ENCODE measurements at regions not wholly inside any gene's neighbourhood (a gene's known extent, or its start where the extent isn't known, plus 50 kb on each side); places are given as distances from the start of the nearest gene placed in this dataset.
A peak's percentile ranks its signal among the peaks of the same experiment; 100 is the strongest.
"Not testable (repeated sequence)": the region's sequence is repeated elsewhere in the genome, so short reads cannot be mapped to it uniquely, and the experiment has no call there.

DNA sequence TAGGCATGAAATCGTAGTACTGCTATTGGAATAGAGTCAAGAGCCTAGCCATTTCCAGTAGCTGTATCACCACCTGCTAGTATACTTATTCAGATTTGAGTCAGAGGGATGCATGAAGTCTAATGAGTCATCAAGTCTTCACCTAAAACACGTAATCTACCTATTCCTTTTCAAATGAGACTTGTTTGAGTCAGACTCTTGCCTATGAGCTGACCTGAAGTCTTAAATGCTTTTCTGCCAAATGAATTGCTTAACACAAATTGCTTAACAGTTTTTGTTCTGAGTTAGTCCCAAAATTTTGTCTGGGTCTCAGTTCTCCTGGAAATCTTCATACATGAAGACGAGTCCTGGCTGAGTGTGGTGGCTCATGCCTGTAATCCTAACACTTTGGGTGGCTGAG, 165.2 kb downstream of the GNAT3 start:
- DNase-seq, result no peak

DNA sequence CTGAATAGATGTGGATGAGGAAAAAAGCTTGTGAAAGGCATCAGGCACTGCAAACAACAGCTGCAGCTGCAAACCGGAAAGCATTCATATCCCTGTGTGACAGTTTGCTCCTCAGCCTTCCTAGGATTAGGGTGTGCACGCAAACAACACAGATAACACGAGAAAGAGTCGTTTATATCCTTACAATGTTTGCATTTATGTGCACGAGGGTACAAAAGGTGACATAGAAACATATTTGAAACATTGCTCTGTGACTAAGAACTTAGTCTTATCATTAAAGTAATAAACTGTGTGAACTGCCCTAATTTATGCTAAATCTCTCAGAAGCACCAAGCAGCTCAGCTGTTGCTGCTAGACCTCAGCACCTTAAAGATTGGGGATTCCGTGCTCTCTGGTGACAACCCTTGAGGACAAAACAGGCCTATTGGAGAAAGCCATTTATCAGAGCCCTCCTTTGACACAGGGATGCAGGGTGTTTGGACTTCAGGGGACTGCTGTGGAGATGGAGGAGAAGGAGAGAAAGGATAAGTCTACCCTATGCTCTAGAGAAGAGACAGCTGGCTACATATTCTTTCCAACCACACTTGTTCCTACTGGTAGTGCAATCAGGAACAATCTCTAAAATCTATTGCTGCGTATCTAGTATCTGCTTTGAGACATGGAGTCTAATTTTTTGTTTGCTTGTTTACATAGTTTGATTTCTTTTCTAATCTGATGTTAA, 176.2 kb downstream of the GNAT3 start:
- DNase-seq, result no peak

DNA sequence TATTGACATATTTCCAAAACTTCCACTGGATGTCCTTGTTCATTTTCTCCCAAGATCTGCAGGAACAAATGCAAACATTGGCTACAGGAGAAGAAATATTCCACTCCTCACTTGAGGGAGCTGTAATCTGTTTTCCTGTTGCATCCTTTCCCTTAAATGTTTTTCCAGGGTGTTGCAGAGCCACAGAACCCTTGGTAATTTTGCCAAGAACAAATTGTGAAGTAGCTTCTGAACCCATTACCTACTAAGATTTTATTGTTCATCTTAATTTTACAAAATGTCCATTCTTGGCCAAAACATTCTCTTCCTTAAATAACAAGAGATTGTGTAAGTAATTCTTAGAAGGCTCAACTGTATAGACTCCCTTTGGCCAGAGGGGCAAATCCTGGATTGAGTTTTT, 177.0 kb downstream of the GNAT3 start:
- DNase-seq, result no peak

DNA sequence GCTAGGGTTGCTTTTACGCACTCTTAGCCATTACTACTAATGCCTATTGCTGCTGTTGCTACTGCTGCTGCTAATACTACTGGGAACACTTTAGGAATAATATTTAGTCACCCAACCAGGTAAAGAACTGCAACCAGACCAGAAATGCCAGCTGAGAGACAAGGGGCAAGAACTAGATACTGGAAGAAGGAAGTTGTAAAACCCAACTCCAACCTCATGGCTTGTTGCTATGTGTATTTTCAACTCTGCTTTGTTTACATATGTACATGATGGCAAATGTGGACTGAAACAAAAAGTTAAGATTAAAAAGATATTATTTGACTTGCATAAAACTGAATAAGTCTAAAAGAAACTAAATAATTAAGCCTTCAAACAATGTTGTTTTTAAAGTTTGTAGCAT, 177.7 kb downstream of the GNAT3 start:
- DNase-seq, result no peak

DNA sequence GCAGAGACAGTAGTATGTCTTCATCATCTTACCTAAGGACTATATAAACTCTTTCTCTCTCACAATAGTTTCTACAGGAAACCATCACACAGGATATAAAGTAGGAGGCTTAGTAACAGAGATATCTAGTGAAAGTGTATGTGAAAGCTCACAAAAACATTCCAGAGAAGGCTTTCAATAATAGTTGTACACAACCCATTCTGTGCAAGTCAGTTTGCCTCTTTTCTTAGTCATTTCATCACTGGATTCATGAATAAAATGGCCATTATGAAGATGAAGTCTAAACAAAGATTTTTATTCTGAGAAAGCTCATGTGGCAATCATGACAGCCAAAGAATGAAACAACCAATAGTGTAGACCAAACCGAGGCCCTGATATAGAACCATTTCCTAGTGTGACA, 178.8 kb downstream of the GNAT3 start:
- no peak for DNase-seq

DNA sequence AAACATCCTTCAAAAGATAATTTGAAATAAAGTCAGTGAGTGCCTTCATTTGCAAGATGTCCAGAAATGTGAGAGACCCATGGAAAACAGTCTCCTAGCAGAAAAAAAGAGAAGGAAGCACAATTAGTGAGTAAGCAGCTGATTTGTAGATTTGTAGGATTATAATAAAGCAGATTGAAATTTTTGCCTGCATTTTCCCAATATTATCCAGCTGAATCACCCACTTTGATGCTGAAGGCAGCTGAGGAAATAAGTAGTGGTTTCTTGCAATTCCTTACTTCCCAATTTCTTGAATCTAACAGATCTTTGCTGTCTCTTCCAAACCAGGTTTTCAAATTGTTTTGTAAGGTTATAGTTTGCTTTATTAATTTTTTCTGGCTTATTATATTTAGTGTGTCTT, 181.4 kb downstream of the GNAT3 start:
- no peak for DNase-seq

DNA sequence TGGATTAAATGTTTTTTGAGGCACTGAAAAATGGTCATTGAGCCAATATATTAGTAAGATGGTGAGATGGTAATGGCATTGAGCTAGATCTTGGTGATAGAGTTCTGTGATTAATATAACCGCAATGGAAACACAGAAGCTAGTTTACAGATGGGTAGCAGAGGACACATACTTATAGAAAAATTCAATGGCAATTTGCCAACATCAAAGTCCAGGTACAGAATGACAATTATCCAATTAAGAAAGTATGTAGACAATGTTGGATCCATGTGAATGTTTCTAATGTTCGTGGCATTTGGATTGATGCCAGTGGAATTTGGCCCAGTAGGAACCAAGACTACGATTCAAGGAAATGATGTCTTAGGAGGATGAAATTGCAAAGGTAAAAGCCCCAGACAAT, 187.8 kb downstream of the GNAT3 start:
- DNase-seq, result no peak

DNA sequence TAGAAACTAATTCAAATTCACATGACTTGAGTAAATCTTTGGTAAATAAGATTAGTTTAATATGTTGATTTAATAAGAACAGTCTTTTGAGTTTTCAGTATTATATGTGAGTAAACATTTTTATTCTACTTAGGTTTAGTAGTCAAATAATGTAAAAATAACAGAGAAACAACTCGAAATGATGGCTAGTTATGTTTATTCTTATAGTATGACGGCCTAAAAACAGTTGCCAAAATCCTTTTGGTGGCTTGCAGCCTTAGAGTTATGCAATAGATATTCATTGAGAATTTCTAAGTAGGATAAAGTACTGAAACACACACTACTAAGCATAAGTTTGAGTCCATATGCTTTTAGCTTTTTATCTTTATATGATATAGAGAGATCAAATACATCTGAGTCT, 184.8 kb downstream of the GNAI1 start:
- no peak for DNase-seq

DNA sequence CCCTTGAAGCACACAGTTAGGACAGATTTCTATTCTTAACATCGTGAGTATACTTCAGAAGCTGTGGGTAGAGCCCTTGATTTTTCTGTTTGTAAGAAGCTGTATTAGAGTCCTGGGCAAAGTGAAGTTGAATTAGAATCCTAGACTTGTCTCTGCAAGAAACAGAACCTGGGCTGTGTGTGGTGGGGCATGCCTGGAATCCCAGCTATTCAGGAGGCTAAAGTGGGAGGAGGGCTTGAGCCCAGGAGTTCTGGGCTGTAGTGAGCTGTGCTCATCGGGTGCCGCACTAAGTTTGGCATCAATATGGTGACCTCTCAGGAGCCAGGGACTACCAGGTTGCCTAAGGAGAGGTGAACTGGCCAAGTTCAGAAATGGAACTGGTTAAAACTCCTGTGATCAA, 183.4 kb downstream of the GNAI1 start:
- no peak for DNase-seq

DNA sequence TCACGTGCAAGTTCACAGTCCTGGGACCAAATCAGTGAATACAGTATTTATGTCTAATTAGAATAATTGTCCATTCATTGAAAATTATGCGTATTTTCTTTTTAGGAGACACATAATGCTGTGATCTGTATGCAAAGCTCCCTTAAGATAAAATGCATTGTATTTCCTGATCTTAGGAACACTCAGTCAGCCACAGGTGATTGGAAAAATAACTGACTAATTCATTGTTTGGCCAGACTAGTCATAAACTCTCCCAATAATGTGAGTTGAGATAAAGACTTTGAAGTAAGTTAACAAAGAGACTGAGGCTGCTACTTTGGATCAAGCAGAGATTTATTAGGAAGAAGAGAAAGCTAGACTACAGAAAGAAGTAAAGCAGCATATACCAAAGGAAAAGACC, 182.2 kb downstream of the GNAI1 start:
- no peak for DNase-seq

DNA sequence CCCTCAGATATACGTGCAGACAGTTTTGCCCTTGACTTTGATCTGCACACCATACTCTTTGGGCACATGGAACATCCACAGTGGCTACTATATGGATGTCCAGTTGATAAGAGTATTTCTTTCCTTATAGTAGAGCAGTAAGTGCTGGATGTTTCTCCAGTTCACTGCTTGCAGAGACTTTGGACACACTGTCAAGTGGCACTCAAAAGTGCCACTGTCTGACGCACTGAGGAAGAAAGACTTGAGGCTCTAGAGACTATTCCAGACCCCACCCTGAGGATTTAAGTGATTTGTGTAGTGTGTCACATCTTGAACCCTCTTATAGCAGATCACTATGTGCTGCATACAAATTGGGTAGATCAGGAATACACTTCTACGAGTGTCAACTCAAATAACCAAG, 179.1 kb downstream of the GNAI1 start:
- DNase-seq, result no peak

DNA sequence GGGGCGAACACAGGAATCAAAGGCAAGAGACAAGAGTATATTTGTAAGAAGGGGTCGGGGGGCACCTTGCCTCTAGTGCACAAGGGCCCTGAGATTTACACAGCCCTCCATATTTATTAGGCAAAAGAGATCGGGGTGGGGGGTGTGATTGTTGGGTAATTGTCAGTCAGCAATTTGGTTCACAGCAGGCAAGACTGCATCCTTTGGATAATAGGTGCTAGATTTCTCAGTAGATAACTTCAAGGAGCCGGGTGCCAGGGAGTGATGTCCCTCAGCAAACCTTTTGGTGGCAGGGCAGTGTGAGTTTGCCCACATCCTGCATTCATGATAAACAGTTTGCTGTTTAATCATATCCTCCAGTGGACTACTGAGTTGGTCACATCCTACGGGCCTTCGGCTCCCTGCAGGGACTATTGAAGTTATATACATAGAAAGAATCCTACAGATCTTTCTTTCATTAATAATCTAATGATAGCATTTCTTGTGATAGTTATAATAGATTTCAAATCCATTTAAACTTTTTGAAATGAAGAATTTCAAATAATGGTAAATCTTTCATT, 178.5 kb downstream of the GNAI1 start:
- DNase-seq, result no peak

DNA sequence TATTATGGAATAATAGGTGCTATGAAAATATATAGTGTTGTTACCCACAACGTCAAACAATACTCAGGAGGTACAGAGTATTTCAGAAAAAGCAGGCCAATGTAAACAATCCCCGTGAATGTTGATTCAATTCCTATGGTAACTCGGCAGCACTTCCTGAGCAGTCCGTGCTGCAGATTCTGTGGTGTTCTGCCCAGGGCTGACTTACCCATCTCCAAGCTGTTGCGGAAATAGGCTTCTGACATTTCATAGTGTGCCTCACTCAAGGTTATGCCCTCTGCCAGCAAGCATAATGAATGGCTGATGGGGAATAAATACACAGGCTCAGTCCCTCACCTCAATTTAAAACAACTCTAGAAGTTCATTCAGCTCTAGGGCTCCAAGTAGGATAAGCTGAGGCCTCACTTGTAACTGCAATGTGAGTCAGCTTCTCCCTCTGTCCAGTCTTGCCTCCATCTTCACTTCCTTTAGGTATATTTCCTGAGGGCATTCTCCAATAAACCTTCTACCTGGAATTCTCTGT, 177.6 kb downstream of the GNAI1 start:
- DNase-seq, result no peak

DNA sequence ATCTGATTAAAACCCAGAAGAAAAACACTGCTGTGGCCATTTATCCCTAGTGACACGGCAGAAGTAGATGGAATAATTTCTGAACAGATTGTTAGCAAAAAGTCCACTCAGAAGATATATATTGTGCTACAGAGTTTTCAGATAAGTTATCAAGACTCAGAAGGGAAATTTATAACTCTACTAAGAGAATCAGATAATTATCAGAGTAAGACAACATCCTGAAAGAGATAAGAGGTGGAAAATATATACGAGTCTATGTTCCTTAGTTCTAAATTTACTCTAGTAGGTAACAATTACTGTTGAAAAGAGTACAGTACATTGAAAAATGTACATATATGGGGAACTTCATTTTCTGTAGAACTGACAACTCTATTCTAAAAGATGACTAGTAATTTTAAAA, 176.7 kb downstream of the GNAI1 start:
- DNase-seq, result no peak

DNA sequence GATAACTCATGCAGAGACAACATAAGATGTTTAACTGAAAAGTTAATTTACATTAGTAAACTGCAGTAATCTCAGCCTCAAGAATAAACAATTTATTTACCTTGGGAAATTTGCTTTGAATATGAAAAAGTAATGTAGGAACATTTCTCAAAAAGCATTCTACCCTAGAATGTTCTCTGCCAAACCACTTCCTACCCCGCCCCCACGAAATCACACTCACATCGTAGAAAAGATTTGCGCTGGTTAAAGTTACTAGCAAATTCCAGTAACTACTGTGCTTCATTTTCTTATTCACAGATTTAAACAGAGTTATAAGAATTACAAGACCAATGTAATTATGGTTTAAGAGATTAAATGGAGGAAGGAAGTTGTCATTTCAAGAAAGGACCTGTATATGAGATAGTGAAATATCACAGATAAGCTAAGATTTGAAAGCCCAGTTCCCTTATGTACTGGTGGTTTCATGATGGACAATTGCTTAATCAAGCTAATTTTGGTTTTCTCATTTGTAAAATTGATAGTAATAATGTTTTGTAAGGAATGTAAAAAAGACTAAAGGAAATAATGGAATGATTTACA, 175.4 kb downstream of the GNAI1 start:
- peak; percentile 33 for DNase-seq

DNA sequence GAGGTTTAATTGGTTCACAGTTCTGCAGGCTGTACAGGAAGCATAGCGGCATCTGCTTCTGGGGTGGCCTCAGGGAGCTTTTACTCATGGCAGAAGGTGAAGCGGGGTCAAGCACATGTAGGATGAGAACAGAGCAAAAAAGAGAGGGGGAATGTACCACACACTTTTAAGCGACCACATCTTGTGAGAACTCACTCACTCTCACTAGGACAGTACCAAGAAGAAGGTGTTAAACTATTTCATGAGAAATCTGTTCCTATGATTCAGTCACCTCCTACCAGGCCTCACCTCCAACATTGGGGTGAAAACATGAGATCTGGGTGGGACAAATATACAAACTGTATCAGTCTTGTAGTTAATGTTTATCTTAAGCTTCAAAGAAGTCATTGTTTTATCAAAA, 174.7 kb downstream of the GNAI1 start:
- DNase-seq, result no peak

DNA sequence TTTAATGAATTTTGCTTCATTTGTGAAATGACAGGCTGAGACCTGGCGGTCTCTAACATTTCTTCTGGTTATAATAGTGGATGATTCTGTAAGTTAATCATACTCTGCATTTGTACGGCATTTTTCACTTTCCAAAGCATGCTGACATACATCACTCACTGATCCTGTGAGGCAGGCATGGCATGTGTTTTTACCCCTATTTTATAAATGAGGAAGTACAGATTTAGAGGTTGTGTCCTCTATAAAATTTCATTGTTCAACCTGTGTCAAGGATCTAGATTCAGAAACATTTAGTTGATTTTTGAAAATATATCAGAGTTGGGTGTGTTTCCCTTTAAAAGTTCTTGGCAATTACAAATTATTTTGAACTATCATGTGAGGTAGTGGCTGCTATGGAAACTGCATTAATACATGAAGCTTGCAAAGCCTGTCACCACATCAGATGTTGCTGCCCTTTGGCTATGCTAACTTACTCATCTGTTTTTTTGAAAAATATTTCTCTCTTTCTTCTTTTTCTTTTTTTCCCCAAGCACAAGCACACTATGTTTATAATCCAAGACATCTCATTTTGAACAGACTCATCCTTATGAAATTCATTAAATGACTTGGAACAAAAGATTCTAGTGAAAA, 172.7 kb downstream of the GNAI1 start:
- no peak for DNase-seq

DNA sequence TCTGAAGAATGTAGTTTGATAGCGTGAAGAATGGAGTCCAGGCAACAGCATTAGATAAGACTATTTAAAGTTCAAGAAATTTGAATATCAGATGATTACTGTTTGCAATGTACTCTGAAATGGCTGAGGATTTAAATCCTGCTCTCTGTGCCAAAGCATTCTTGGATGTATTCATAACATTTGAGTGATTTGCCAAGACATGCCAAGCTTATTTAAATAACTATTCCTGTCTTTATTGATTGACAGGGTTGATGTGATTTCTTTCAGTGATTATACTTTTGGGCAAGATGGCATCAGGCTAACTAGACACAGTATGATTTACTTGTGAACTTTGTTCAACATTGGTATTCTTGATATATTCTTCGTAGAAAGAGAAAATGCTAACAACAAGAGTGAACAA, 168.7 kb downstream of the GNAI1 start:
- DNase-seq, result no peak

DNA sequence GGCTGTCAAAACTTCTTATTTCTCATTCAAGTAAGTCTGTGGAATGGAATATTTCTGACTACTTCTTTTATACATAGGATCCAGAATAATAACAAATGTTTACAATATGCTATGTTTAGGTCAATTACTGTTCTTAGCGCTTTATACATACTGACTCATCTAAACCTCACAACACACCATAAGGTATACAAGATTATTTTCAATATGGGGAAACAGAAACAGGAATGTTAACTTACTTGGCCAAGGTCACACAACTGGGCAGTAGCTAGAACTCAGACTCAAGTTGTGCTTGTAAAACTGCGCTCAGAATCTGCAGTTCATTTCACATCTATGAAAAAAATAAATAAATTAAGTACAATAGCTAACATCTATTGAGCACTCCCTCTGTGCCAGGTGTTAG, 168.0 kb downstream of the GNAI1 start:
- DNase-seq, result no peak

DNA sequence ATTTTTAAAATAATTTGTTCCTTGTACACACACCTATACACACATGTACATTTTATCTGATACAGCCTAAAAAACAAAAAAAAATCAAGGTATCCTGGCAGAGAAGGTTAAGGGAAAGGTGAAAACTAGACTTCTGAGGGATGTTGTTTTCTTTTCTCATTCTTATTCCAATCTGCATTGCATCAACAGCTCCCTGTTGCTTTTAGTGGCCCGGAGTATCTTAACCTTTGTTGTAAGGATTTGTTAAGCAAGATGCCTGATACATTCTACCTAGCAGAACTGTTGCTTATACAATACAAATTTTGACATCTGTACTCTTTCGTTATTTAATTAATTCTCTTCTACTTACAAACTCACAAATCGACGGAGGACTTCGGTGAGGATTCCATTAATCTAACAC, 167.4 kb downstream of the GNAI1 start:
- DNase-seq, result no peak

DNA sequence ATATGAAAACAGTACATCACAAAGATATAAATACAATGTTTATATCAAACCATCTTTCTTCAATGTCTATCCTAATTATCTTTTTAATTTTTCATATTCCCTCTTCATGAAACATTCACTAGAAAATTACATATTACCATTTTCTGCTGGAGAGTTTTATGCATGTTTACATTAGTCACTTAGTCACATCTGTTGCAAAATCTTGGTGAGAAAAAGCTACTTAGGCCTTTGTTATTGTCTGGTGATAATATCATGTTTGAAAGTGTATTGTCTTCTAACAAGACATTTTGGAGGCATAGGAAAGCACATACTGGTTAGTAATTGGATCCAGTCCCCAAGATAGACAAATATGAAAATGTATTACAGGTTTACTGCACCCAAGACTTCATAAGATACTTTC, 163.6 kb downstream of the GNAI1 start:
- DNase-seq, result no peak

DNA sequence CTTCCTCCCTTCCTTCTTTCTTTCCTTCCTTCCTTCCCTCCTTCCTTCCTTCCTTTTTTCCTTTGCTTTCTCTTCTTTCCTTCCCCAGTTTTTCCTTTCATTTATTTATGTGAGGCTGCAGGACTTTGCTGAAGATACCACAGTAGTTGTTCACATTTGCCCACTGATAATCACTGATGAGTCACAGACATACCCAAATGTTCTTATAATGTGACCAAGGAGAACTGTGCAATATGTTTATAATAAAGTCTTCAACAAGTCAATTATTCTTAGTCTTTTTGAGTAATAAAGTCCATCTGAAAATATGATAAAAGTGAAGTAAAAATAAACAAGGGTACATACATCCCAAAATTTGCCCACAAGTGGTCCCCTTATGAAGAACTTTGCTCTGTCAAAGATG, 159.7 kb downstream of the GNAI1 start:
- DNase-seq, result no peak

DNA sequence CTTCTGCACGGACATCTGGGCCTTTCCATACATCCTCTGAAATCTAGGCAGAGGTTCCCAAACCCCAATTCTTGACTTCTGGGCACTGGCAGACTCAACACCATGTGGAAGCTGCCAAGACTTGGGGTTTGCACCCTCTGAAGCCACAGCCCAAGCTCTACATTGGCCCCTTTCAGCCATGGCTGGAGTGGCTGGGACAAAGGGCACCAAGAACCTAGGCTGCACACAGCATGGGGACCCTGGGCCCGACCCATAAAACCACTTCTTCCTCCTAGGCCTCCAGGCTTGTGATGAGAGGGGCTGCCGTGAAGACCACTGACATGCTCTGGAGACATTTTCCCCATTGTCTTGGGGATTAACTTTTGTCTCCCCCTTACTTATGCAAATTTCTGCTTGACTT, 158.0 kb downstream of the GNAI1 start:
- not testable (repeated sequence) for DNase-seq

All from stimulated activated CD8-positive, alpha-beta memory T cell treated with anti-CD3 and anti-CD28 coated beads, Interleukin-4, amount 100 ng/mL, for 48 hours (primary cell).